GM23338 (cell line): ENCODE measurements at regions not wholly inside any gene's neighbourhood (a gene's known extent, or its start where the extent isn't known, plus 50 kb on each side); places are given as distances from the start of the nearest gene placed in this dataset.

Experiments used
- ATAC-seq: fragments of 200-7000 bp; cut with Tn5 transposase; 3 replicates; pipeline ENCODE4 v1.9.1; 2020
- DNase-seq: peaks from one replicate; pipeline ENCODE4 v3.0.0-alpha.2; 2015; ENCODE audit warnings: low spot score
- H2AFZ ChIP-seq: fragments of 200-600 bp; sonication (generic); 2 replicates; pipeline ENCODE4 v1.8.0; 2016; ENCODE audit warnings: antibody characterized with exemption, mild to moderate bottlenecking, moderate library complexity
- H3F3A ChIP-seq: fragments of 200-600 bp; sonication (generic); replicated peaks from 2 replicates; pipeline ENCODE4 v1.8.0; 2017; ENCODE audit warnings: antibody characterized with exemption, mixed run types, low read depth
- H3K27ac ChIP-seq: fragments of 200-600 bp; sonication (generic); 2 replicates; pipeline ENCODE4 v1.6.1; 2016; ENCODE audit warnings: low read depth
- H3K27me3 ChIP-seq: fragments of 200-600 bp; sonication (generic); 2 replicates; pipeline ENCODE4 v1.8.0; 2016; ENCODE audit warnings: mild to moderate bottlenecking, mixed run types, moderate library complexity; ENCODE audit not compliant: insufficient read depth
- H3K36me3 ChIP-seq: fragments of 200-600 bp; sonication (generic); 2 replicates; pipeline ENCODE4 v1.8.0; 2016; ENCODE audit warnings: mild to moderate bottlenecking; ENCODE audit not compliant: insufficient read depth
- H3K4me1 ChIP-seq: fragments of 200-600 bp; sonication (generic); 2 replicates; pipeline ENCODE4 v1.8.0; 2016; ENCODE audit warnings: mild to moderate bottlenecking, moderate library complexity; ENCODE audit not compliant: insufficient read depth
- H3K4me2 ChIP-seq: fragments of 200-600 bp; sonication (generic); 2 replicates; pipeline ENCODE4 v1.7.1; 2017; ENCODE audit warnings: mixed run types
- H3K4me3 ChIP-seq: fragments of 200-600 bp; sonication (generic); 2 replicates; pipeline ENCODE4 v1.6.1; 2016; ENCODE audit warnings: mixed run types
- H3K79me2 ChIP-seq: fragments of 200-600 bp; sonication (generic); replicated peaks from 2 replicates; pipeline ENCODE4 v1.8.0; 2017; ENCODE audit warnings: mild to moderate bottlenecking; ENCODE audit not compliant: insufficient read depth
- H3K9me2 ChIP-seq: fragments of 200-600 bp; sonication (generic); 2 replicates; pipeline ENCODE4 v1.8.0; 2017; ENCODE audit not compliant: insufficient read depth
- H4K20me1 ChIP-seq: fragments of 200-600 bp; sonication (generic); replicated peaks from 2 replicates; pipeline ENCODE4 v1.8.0; 2017; ENCODE audit warnings: mild to moderate bottlenecking; ENCODE audit not compliant: insufficient read depth
- H3K27ac Mint-ChIP-seq: 2 replicates; pipeline ENCODE4 v1.8.0; 2020; ENCODE audit warnings: inconsistent platforms, mild to moderate bottlenecking, moderate library complexity, mixed read lengths
- H3K27me3 Mint-ChIP-seq: 3 replicates; pipeline ENCODE4 v1.8.0; 2022; ENCODE audit warnings: low read depth, mild to moderate bottlenecking, moderate library complexity, mixed read lengths, inconsistent platforms; ENCODE audit not compliant: insufficient read depth, poor library complexity
- H3K36me3 Mint-ChIP-seq: 3 replicates; pipeline ENCODE4 v1.8.0; 2021; ENCODE audit warnings: low read depth, mild to moderate bottlenecking, inconsistent platforms, moderate library complexity, mixed read lengths
- H3K4me1 Mint-ChIP-seq: 3 replicates; pipeline ENCODE4 v1.8.0; 2020; ENCODE audit warnings: mild to moderate bottlenecking, inconsistent platforms, mixed read lengths
- H3K4me3 Mint-ChIP-seq: 3 replicates; pipeline ENCODE4 v1.8.0; 2021; ENCODE audit warnings: moderate library complexity, mild to moderate bottlenecking, inconsistent platforms, mixed read lengths
- H3K9me3 Mint-ChIP-seq: 3 replicates; pipeline ENCODE4 v1.8.0; 2020; ENCODE audit warnings: moderate library complexity, mild to moderate bottlenecking, inconsistent platforms, mixed read lengths
- CREB1 ChIP-seq: fragments of 250-450 bp; sonication (Bioruptor Pico); IDR thresholded peaks from 2 replicates; pipeline ENCODE4 v1.5.0; 2020; ENCODE audit warnings: low read depth, mild to moderate bottlenecking, moderate library complexity
- ETS1 ChIP-seq: IDR thresholded peaks from 2 replicates; pipeline ENCODE4 v1.6.1; 2016; ENCODE audit warnings: antibody characterized with exemption
- EZH2 ChIP-seq: fragments of 200-600 bp; sonication (generic); IDR thresholded peaks from one replicate; pipeline ENCODE4 v1.8.0; 2017; ENCODE audit warnings: antibody characterized with exemption, mild to moderate bottlenecking, low read depth; ENCODE audit not compliant: unreplicated experiment
- EZH2phosphoT487 ChIP-seq: fragments of 200-600 bp; sonication (generic); IDR thresholded peaks from one replicate; pipeline ENCODE4 v1.8.1; 2018; ENCODE audit warnings: antibody characterized with exemption; ENCODE audit not compliant: unreplicated experiment
- JUNB ChIP-seq: IDR thresholded peaks from one replicate; pipeline ENCODE4 v1.6.1; 2016; ENCODE audit warnings: antibody characterized with exemption; ENCODE audit not compliant: unreplicated experiment
- NANOG ChIP-seq: IDR thresholded peaks from 2 replicates; pipeline ENCODE4 v1.6.1; 2016; ENCODE audit warnings: antibody characterized with exemption, borderline replicate concordance
- REST ChIP-seq: IDR thresholded peaks from one replicate; pipeline ENCODE4 v1.6.1; 2018; ENCODE audit warnings: antibody characterized with exemption; ENCODE audit not compliant: unreplicated experiment
- ZNF114 ChIP-seq: fragments of 250-450 bp; sonication (Bioruptor Pico); IDR thresholded peaks from 2 replicates; pipeline ENCODE4 v1.5.0; 2020; ENCODE audit warnings: mild to moderate bottlenecking, moderate library complexity
- ZNF331 ChIP-seq: fragments of 250-450 bp; sonication (Bioruptor Pico); IDR thresholded peaks from 2 replicates; pipeline ENCODE4 v1.5.0; 2020; ENCODE audit warnings: low read depth, mild to moderate bottlenecking, moderate library complexity
- ZNF462 ChIP-seq: fragments of 250-450 bp; sonication (Bioruptor Pico); IDR thresholded peaks from 2 replicates; pipeline ENCODE4 v1.5.0; 2020; ENCODE audit warnings: mild to moderate bottlenecking, moderate library complexity
- TF ChIP-seq, protein P1 (sequence below), 2 experiments: fragments of 200-600 bp in 1 of 2; sonication (generic) in 1 of 2; conservative IDR thresholded peaks; 2 replicates each; pipeline versions ENCODE4 v1.5.1 to v1.6.1; 2016 to 2017; ENCODE audit warnings: antibody characterized with exemption in 2 of 2, low read depth in 2 of 2, mild to moderate bottlenecking in 2 of 2, moderate library complexity in 1 of 2

DNA sequence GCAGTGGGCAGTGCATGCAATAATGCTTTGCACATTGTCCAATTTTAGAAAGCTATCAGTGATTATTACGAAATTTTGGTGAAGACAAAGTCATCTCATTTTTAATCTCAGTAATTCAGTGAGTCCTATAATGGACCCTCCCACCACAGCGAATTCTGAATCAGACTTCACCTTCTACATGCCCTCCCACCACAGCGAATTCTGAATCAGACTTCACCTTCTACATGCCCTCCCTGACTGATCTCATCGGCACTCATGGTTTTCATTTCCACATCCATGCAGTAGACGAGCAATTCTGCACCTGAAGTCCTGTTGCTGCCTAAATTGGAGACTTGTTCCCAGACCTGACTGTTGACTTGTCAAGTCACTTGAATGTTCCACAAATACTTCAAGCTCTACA lies 522.3 kb downstream of the EIPR1 start:
- no peak overlapping the region for H3K27ac Mint-ChIP-seq
- no peak overlapping the region for H3K4me3 ChIP-seq
- no peaks in the 10 kb centered on the region for H3K4me1 ChIP-seq
- no peaks in the 10 kb centered on the region for H3K79me2 ChIP-seq
- H3K36me3 ChIP-seq, result no peaks in the 10 kb centered on the region
- ATAC-seq, result no peak
- H4K20me1 ChIP-seq, result no peaks in the 10 kb centered on the region
- H3K4me3 Mint-ChIP-seq, result no peak overlapping the region
- no peak overlapping the region for H3K4me2 ChIP-seq
- H3K27me3 Mint-ChIP-seq, result peaks cover 7% of the 10 kb centered on the region
- no peak overlapping the region for H3K27ac ChIP-seq
- DNase-seq, result no peak
- no peak overlapping the region for H2AFZ ChIP-seq
- TF ChIP-seq ZNF114 (CRISPR knock-in tag) (no peak), ETS1 (no peak), ZNF331 (CRISPR knock-in tag) (no peak), REST (no peak), CREB1 (CRISPR knock-in tag) (no peak), NANOG (no peak), EZH2 (no peak), EZH2phosphoT487 (no peak), ZNF462 (CRISPR knock-in tag) (no peak), JUNB (no peak)
- TF ChIP-seq, protein P1, sequence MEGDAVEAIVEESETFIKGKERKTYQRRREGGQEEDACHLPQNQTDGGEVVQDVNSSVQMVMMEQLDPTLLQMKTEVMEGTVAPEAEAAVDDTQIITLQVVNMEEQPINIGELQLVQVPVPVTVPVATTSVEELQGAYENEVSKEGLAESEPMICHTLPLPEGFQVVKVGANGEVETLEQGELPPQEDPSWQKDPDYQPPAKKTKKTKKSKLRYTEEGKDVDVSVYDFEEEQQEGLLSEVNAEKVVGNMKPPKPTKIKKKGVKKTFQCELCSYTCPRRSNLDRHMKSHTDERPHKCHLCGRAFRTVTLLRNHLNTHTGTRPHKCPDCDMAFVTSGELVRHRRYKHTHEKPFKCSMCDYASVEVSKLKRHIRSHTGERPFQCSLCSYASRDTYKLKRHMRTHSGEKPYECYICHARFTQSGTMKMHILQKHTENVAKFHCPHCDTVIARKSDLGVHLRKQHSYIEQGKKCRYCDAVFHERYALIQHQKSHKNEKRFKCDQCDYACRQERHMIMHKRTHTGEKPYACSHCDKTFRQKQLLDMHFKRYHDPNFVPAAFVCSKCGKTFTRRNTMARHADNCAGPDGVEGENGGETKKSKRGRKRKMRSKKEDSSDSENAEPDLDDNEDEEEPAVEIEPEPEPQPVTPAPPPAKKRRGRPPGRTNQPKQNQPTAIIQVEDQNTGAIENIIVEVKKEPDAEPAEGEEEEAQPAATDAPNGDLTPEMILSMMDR (conservative IDR thresholded peaks at IDR 0.05; ENCODE audit: low read depth in 2 of 2), result no peak
- H3K9me2 ChIP-seq, result peaks cover 16% of the 10 kb centered on the region; the same call in 1 of the 2 replicates
- no peaks in the 10 kb centered on the region for H3K27me3 ChIP-seq
- H3K9me3 Mint-ChIP-seq, result no peaks in the 10 kb centered on the region
- H3K36me3 Mint-ChIP-seq, result no peaks in the 10 kb centered on the region
- no peaks in the 10 kb centered on the region; the same call in 1 of the 2 replicates for H3F3A ChIP-seq
- peaks cover 8% of the 10 kb centered on the region; the same call in 1 of the 3 replicates for H3K4me1 Mint-ChIP-seq
